GM12878 (cell line): ENCODE measurements at regions not wholly inside any gene's neighbourhood (a gene's known extent, or its start where the extent isn't known, plus 50 kb on each side); places are given as distances from the start of the nearest gene placed in this dataset.

Source experiments
- ATAC-seq: fragments of 200-7000 bp; cut with Tn5 transposase; 3 replicates; pipeline ENCODE4 v1.9.1; 2020; ENCODE audit warnings: mild to moderate bottlenecking, moderate library complexity
- BruUV-seq: library from RNA; stranded (reverse); fragments of 400-500 nt; replicated peaks from 2 replicates; lab custom pipeline; 2021; lab: Mats Ljungman, UMichigan
- CTCF ChIA-PET: fragments of 300-600 bp; sonication (Branson Sonifier 250); formaldehyde crosslinking; extraction: SDS; loops from one replicate; lab custom pipeline; 2021; ENCODE audit warnings: inconsistent platforms; lab: Yijun Ruan, JAX
- POLR2A ChIA-PET: fragments of 350-600 bp; formaldehyde crosslinking; extraction: SDS; loops from one replicate; lab custom pipeline; 2021; ENCODE audit warnings: inconsistent platforms; lab: Charles Lee
- RAD21 ChIA-PET: fragments of 300-600 bp; sonication (Branson Sonifier 250); formaldehyde crosslinking; loops from one replicate; lab custom pipeline; 2023; ENCODE audit warnings: antibody characterized with exemption; ENCODE audit not compliant: unreplicated experiment; lab: Charles Lee
- SMC1A ChIA-PET: fragments of 300-600 bp; sonication (Branson Sonifier 250); formaldehyde crosslinking; loops from one replicate; lab custom pipeline; 2023; ENCODE audit not compliant: unreplicated experiment, uncharacterized antibody; lab: Charles Lee
- DNase-seq: peaks from one replicate; pipeline ENCODE4 v3.0.0-alpha.2; 2011; ENCODE audit warnings: low read depth, low spot score
- FAIRE-seq: peaks from 3 replicates; lab custom pipeline; 2011; peaks lifted over from hg19 to GRCh38; lab: Jason Lieb, UNC
- H2AFZ ChIP-seq: 2 replicates; pipeline ENCODE4 v1.6.0; 2011; ENCODE audit warnings: low read depth, low read length, control low read depth; ENCODE audit not compliant: control insufficient read depth
- H3K27ac ChIP-seq: 2 replicates; pipeline ENCODE4 v1.5.1; 2011; ENCODE audit warnings: control low read depth; ENCODE audit not compliant: control insufficient read depth, insufficient read depth
- H3K27me3 ChIP-seq, 2 experiments: replicated peaks in 1 of 2; 2 replicates each; pipeline versions ENCODE4 v1.6.0 to v1.6.1; 2011; ENCODE audit warnings: low read length in 1 of 2; ENCODE audit not compliant: control insufficient read depth in 2 of 2, insufficient read depth in 2 of 2
- H3K36me3 ChIP-seq, 2 experiments: 2 replicates each; pipeline ENCODE4 v1.5.1; 2011; ENCODE audit warnings: low read length in 1 of 2; ENCODE audit not compliant: control insufficient read depth in 2 of 2, insufficient read depth in 2 of 2
- H3K4me1 ChIP-seq: 2 replicates; pipeline ENCODE4 v1.6.1; 2011; ENCODE audit warnings: mild to moderate bottlenecking, low read length, moderate library complexity, mixed read lengths; ENCODE audit not compliant: control insufficient read depth, insufficient read depth
- H3K4me2 ChIP-seq: 2 replicates; pipeline ENCODE4 v1.6.0; 2011; ENCODE audit warnings: control low read depth; ENCODE audit not compliant: control insufficient read depth, insufficient read depth
- H3K4me3 ChIP-seq: fragments of 200-600 bp; sonication (generic); 2 replicates; pipeline ENCODE4 v1.5.1; 2016
- H3K79me2 ChIP-seq: 2 replicates; pipeline ENCODE4 v1.6.0; 2011; ENCODE audit warnings: low read length; ENCODE audit not compliant: control insufficient read depth, insufficient read depth
- H3K9ac ChIP-seq: 2 replicates; pipeline ENCODE4 v1.8.0; 2011; ENCODE audit warnings: low read length, control low read depth, mixed read lengths; ENCODE audit not compliant: control insufficient read depth, insufficient read depth
- H3K9me3 ChIP-seq: replicated peaks from 3 replicates; pipeline ENCODE4 v1.5.1; 2011; ENCODE audit warnings: mild to moderate bottlenecking, low read length; ENCODE audit not compliant: control insufficient read depth, insufficient read depth
- H4K20me1 ChIP-seq: 2 replicates; pipeline ENCODE4 v1.6.0; 2011; ENCODE audit not compliant: control insufficient read depth, insufficient read depth
- CREB1 ChIP-seq: IDR thresholded peaks from 2 replicates; pipeline ENCODE4 v1.6.1; 2012; ENCODE audit warnings: low read depth, mild to moderate bottlenecking, inconsistent platforms
- GATAD2B ChIP-seq: fragments of 450-650 bp; conservative IDR thresholded peaks from 2 replicates; pipeline ENCODE4 v1.6.1; 2017; ENCODE audit warnings: low read depth, mild to moderate bottlenecking, moderate library complexity
- HDAC2 ChIP-seq: fragments of 200-600 bp; sonication (generic); IDR thresholded peaks from 2 replicates; pipeline ENCODE4 v1.6.1; 2017
- JUND ChIP-seq: IDR thresholded peaks from 2 replicates; pipeline ENCODE4 v1.6.1; 2012; ENCODE audit warnings: low read depth, mild to moderate bottlenecking, low read length, improper control_type of control experiment, moderate library complexity
- KDM1A ChIP-seq: fragments of 200-600 bp; sonication (generic); IDR thresholded peaks from 2 replicates; pipeline ENCODE4 v1.6.1; 2016; ENCODE audit warnings: borderline replicate concordance
- LARP7 ChIP-seq: fragments of 450-650 bp; IDR thresholded peaks from 2 replicates; pipeline ENCODE4 v1.6.1; 2017; ENCODE audit warnings: mild to moderate bottlenecking
- MEF2B ChIP-seq: fragments of 450-650 bp; IDR thresholded peaks from 2 replicates; pipeline ENCODE4 v1.6.1; 2018; ENCODE audit warnings: mild to moderate bottlenecking, moderate library complexity; ENCODE audit not compliant: partially characterized antibody, poor library complexity, severe bottlenecking
- RAD21 ChIP-seq: IDR thresholded peaks from 2 replicates; pipeline ENCODE4 v1.6.1; 2011; ENCODE audit warnings: mild to moderate bottlenecking, low read depth, low read length, moderate library complexity; ENCODE audit not compliant: insufficient read depth
- SUZ12 ChIP-seq: fragments of 200-600 bp; sonication (generic); IDR thresholded peaks from one replicate; pipeline ENCODE4 v1.6.1; 2018; ENCODE audit warnings: antibody characterized with exemption, mild to moderate bottlenecking; ENCODE audit not compliant: unreplicated experiment
- ZNF207 ChIP-seq: fragments of 450-650 bp; IDR thresholded peaks from 2 replicates; pipeline ENCODE4 v1.6.1; 2014; ENCODE audit warnings: antibody characterized with exemption, mild to moderate bottlenecking, borderline replicate concordance
- ZNF217 ChIP-seq: fragments of 450-650 bp; IDR thresholded peaks from 2 replicates; pipeline ENCODE4 v1.6.1; 2017; ENCODE audit warnings: antibody characterized with exemption, mild to moderate bottlenecking
- ZNF384 ChIP-seq: IDR thresholded peaks from 2 replicates; pipeline ENCODE4 v1.6.1; 2012; ENCODE audit warnings: low read depth, mild to moderate bottlenecking, low read length, improper control_type of control experiment, borderline replicate concordance
- WGBS: methylation state at CpG from one replicate; pipeline ENCODE4 v1.1.6; 2016; ENCODE audit warnings: low lambda C conversion rate; ENCODE audit not compliant: insufficient replicate concordance, insufficient coverage; ENCODE audit errors: missing lambda C conversion rate; 5-methylcytosine and 5-hydroxymethylcytosine counted together
- in situ Hi-C: fragments of 300-500 bp; cut with MboI; formaldehyde crosslinking; loops from 9 replicates; pipeline ENCODE4 v1.14.3; 2018; ENCODE audit warnings: mixed read lengths
- intact Hi-C: fragments of 100-400 bp; cut with micrococcal nuclease; formaldehyde crosslinking; loops from one replicate; pipeline ENCODE4 v1.14.2; 2022; ENCODE audit not compliant: unreplicated experiment
- TF ChIP-seq, protein P1 (sequence below): fragments of 450-650 bp; IDR thresholded peaks from 2 replicates; pipeline ENCODE4 v1.6.1; 2016; ENCODE audit warnings: mild to moderate bottlenecking, moderate library complexity, borderline replicate concordance
- TF ChIP-seq, protein P2 (sequence below): fragments of 450-650 bp; IDR thresholded peaks from 2 replicates; pipeline ENCODE4 v1.6.1; 2014; ENCODE audit warnings: mild to moderate bottlenecking

DNA sequence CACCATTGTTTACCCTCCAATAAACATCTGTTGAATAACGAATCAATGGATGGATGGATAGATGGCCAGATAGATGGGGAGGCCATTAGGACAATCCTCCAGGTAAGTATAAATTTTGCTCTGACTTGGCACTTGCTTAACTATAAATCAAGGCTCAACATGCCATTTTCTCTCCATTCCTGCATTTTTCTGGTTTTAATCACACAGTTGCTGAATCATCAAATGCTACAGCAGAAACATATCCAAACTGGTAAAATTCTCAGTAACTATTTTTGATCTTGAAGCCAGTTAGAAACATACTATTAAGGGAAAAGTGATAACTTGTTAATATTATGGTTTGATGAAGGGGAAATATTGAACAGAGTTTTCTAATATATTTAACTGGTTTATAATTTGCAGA lies 71.5 kb upstream of the MTAP start:
- ChIA-PET SMC1A (no interaction called here), CTCF (interaction anchor here (0.7 kb wide), 1 partner anchor 22 kb away, joined by 3 read pairs; no protein-coding TSS in a partner anchor), RAD21 (no interaction called here), POLR2A (no interaction called here)
- no TSS peak for BruUV-seq
- no peaks in the 10 kb centered on the region for H3K4me1 ChIP-seq
- no peak overlapping the region for H3K27ac ChIP-seq
- no peaks in the 10 kb centered on the region for H3K9me3 ChIP-seq
- no peak for FAIRE-seq
- H3K9ac ChIP-seq = no peak overlapping the region
- ATAC-seq = no peak
- in situ Hi-C loops (no loop called here), intact Hi-C loops (no loop called here)
- no peak for DNase-seq
- 0% methylated on average over 1 of the region's 1 CpG for WGBS
- H3K79me2 ChIP-seq = no peaks in the 10 kb centered on the region
- H3K4me2 ChIP-seq = no peak overlapping the region
- H2AFZ ChIP-seq = no peak overlapping the region
- TF ChIP-seq CREB1 (no peak), ZNF384 (no peak), MEF2B (no peak), SUZ12 (no peak), GATAD2B (no peak), HDAC2 (no peak), ZNF217 (no peak), LARP7 (no peak), KDM1A (no peak), ZNF207 (no peak), RAD21 (no peak), JUND (no peak)
- TF ChIP-seq, protein P1, sequence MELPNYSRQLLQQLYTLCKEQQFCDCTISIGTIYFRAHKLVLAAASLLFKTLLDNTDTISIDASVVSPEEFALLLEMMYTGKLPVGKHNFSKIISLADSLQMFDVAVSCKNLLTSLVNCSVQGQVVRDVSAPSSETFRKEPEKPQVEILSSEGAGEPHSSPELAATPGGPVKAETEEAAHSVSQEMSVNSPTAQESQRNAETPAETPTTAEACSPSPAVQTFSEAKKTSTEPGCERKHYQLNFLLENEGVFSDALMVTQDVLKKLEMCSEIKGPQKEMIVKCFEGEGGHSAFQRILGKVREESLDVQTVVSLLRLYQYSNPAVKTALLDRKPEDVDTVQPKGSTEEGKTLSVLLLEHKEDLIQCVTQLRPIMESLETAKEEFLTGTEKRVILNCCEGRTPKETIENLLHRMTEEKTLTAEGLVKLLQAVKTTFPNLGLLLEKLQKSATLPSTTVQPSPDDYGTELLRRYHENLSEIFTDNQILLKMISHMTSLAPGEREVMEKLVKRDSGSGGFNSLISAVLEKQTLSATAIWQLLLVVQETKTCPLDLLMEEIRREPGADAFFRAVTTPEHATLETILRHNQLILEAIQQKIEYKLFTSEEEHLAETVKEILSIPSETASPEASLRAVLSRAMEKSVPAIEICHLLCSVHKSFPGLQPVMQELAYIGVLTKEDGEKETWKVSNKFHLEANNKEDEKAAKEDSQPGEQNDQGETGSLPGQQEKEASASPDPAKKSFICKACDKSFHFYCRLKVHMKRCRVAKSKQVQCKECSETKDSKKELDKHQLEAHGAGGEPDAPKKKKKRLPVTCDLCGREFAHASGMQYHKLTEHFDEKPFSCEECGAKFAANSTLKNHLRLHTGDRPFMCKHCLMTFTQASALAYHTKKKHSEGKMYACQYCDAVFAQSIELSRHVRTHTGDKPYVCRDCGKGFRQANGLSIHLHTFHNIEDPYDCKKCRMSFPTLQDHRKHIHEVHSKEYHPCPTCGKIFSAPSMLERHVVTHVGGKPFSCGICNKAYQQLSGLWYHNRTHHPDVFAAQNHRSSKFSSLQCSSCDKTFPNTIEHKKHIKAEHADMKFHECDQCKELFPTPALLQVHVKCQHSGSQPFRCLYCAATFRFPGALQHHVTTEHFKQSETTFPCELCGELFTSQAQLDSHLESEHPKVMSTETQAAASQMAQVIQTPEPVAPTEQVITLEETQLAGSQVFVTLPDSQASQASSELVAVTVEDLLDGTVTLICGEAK = no peak
- TF ChIP-seq, protein P2, sequence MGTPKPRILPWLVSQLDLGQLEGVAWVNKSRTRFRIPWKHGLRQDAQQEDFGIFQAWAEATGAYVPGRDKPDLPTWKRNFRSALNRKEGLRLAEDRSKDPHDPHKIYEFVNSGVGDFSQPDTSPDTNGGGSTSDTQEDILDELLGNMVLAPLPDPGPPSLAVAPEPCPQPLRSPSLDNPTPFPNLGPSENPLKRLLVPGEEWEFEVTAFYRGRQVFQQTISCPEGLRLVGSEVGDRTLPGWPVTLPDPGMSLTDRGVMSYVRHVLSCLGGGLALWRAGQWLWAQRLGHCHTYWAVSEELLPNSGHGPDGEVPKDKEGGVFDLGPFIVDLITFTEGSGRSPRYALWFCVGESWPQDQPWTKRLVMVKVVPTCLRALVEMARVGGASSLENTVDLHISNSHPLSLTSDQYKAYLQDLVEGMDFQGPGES = no peak
- H4K20me1 ChIP-seq = no peaks in the 10 kb centered on the region
- no peaks in the 10 kb centered on the region for H3K36me3 ChIP-seq
- no peak overlapping the region for H3K4me3 ChIP-seq
- no peaks in the 10 kb centered on the region for H3K27me3 ChIP-seq
